Uterus (tissue), 2 donors: ENCODE measurements at regions not wholly inside any gene's neighbourhood (a gene's known extent, or its start where the extent isn't known, plus 50 kb on each side); places are given as distances from the start of the nearest gene placed in this dataset.

ENCODE experiments used
- CTCF ChIP-seq, 4 experiments: fragments of 200-600 bp in 2 of 4; fragments of 450-650 bp in 2 of 4; sonication (generic) in 2 of 4; IDR thresholded peaks; one replicate each; pipeline ENCODE4 v1.5.1; 2016 to 2019; ENCODE audit warnings: antibody characterized with exemption in 4 of 4, mild to moderate bottlenecking in 2 of 4, moderate library complexity in 1 of 4
- POLR2A ChIP-seq, 2 donors: fragments of 450-650 bp; IDR thresholded peaks; one replicate each; pipeline ENCODE4 v1.6.1; 2016; ENCODE audit warnings: antibody characterized with exemption in 2 of 2, mild to moderate bottlenecking in 1 of 2, moderate library complexity in 1 of 2

GRCh38 chr2:140158259-140158658 is 1378.1 kb upstream of the NXPH2 start:
- TF ChIP-seq CTCF (IDR thresholded peaks at IDR 0.05) (no peak), POLR2A (IDR thresholded peaks at IDR 0.05) (no peak)
